H1 (cell line): ENCODE measurements at regions not wholly inside any gene's neighbourhood (a gene's known extent, or its start where the extent isn't known, plus 50 kb on each side); places are given as distances from the start of the nearest gene placed in this dataset.

Experiments used
- CTCF ChIA-PET: fragments of 300-600 bp; sonication (Branson Sonifier 250); formaldehyde crosslinking; loops from one replicate; lab custom pipeline; 2021; ENCODE audit not compliant: partially characterized antibody; lab: Charles Lee
- POLR2A ChIA-PET: fragments of 300-600 bp; sonication (Branson Sonifier 250); formaldehyde crosslinking; loops from one replicate; lab custom pipeline; 2021; ENCODE audit warnings: inconsistent platforms; ENCODE audit not compliant: partially characterized antibody; lab: Charles Lee
- DNase-seq, 2 experiments: peaks; one replicate each; pipeline versions ENCODE4 v3.0.0 to v3.0.0-alpha.2; 2010 to 2022; ENCODE audit warnings: low spot score in 2 of 2, low read depth in 1 of 2, mixed read lengths in 1 of 2
- FAIRE-seq: peaks from 2 replicates; lab custom pipeline; 2011; peaks lifted over from hg19 to GRCh38; lab: Jason Lieb, UNC
- H2AFZ ChIP-seq: 2 replicates; pipeline ENCODE4 v1.8.1; 2012; ENCODE audit warnings: low read length, inconsistent platforms
- H2AK5ac ChIP-seq: 2 replicates; pipeline ENCODE4 v1.6.1; 2013; ENCODE audit warnings: low read depth, low read length
- H2BK120ac ChIP-seq: replicated peaks from 2 replicates; pipeline ENCODE3; 2013; ENCODE audit warnings: low read depth, low read length, inconsistent platforms
- H2BK12ac ChIP-seq: 2 replicates; pipeline ENCODE4 v1.6.1; 2013; ENCODE audit warnings: low read depth, low read length
- H2BK15ac ChIP-seq: 2 replicates; pipeline ENCODE4 v1.6.1; 2013; ENCODE audit warnings: low read length
- H2BK20ac ChIP-seq: 2 replicates; pipeline ENCODE4 v1.6.1; 2013; ENCODE audit warnings: low read length
- H2BK5ac ChIP-seq: 2 replicates; pipeline ENCODE4 v1.6.1; 2013; ENCODE audit warnings: low read depth, low read length
- H3K14ac ChIP-seq: 2 replicates; pipeline ENCODE4 v1.6.1; 2013; ENCODE audit warnings: inconsistent platforms; ENCODE audit not compliant: insufficient read length
- H3K18ac ChIP-seq: 2 replicates; pipeline ENCODE4 v1.6.1; 2013; ENCODE audit warnings: low read length; ENCODE audit errors: extremely low read depth
- H3K23ac ChIP-seq: 2 replicates; pipeline ENCODE4 v1.6.1; 2013; ENCODE audit warnings: inconsistent platforms; ENCODE audit not compliant: insufficient read length
- H3K23me2 ChIP-seq: 2 replicates; pipeline ENCODE4 v1.6.1; 2013; ENCODE audit warnings: low read depth, low read length
- H3K27ac ChIP-seq: 2 replicates; pipeline ENCODE4 v1.6.1; 2011; ENCODE audit warnings: low read depth, low read length, inconsistent platforms
- H3K27me3 ChIP-seq, 4 experiments: replicated peaks in 1 of 4; 1 replicate in 1 of 4; 2 replicates in 3 of 4; pipeline versions ENCODE4 v1.6.1 to v1.8.1; 2011 to 2013; ENCODE audit warnings: low read length in 3 of 4, mild to moderate bottlenecking in 3 of 4, inconsistent platforms in 2 of 4, mixed read lengths in 2 of 4, moderate library complexity in 1 of 4; ENCODE audit not compliant: control insufficient read depth in 3 of 4, insufficient read depth in 3 of 4; ENCODE audit errors: extremely low read depth in 1 of 4
- H3K36me3 ChIP-seq, 4 experiments: 2 replicates each; pipeline versions ENCODE4 v1.6.1 to v1.8.1; 2011 to 2013; ENCODE audit warnings: mild to moderate bottlenecking in 4 of 4, low read length in 3 of 4, moderate library complexity in 2 of 4, control low read depth in 1 of 4, inconsistent platforms in 1 of 4; ENCODE audit not compliant: insufficient read depth in 4 of 4, control insufficient read depth in 2 of 4
- H3K4ac ChIP-seq: replicated peaks from 2 replicates; pipeline ENCODE3; 2013; ENCODE audit warnings: low read length, low read depth, mixed read lengths, inconsistent platforms; ENCODE audit not compliant: insufficient read length
- H3K4me1 ChIP-seq, 4 experiments: replicated peaks in 1 of 4; 1 replicate in 1 of 4; 2 replicates in 3 of 4; pipeline versions ENCODE4 v1.6.1 to v1.8.1; 2011 to 2013; ENCODE audit warnings: low read length in 3 of 4, inconsistent platforms in 2 of 4, mixed read lengths in 1 of 4; ENCODE audit not compliant: insufficient read depth in 4 of 4, control insufficient read depth in 3 of 4
- H3K4me2 ChIP-seq, 2 experiments: 2 replicates each; pipeline versions ENCODE4 v1.6.1 to v1.8.1; 2011 to 2013; ENCODE audit warnings: low read depth in 2 of 2, low read length in 2 of 2, control low read depth in 1 of 2, inconsistent platforms in 1 of 2, mild to moderate bottlenecking in 1 of 2; ENCODE audit not compliant: insufficient read depth in 1 of 2
- H3K4me3 ChIP-seq, 4 experiments: fragments of 200-600, 300-600 bp in 1 of 4; sonication (generic), shearing (Covaris generic), sonication (Bioruptor Twin) in 1 of 4; 2 replicates each; pipeline versions ENCODE4 v1.5.1 to v1.8.1; 2011 to 2016; ENCODE audit warnings: low read length in 4 of 4, low read depth in 3 of 4, control low read depth in 2 of 4, inconsistent platforms in 2 of 4, mild to moderate bottlenecking in 2 of 4, mixed read lengths in 1 of 4, moderate library complexity in 1 of 4; ENCODE audit not compliant: insufficient read depth in 2 of 4; ENCODE audit errors: extremely low read depth in 1 of 4
- H3K56ac ChIP-seq: replicated peaks from 2 replicates; pipeline ENCODE3; 2013; ENCODE audit warnings: low read depth, mild to moderate bottlenecking, mixed read lengths, low read length, inconsistent platforms; ENCODE audit not compliant: insufficient read length
- H3K79me1 ChIP-seq: 2 replicates; pipeline ENCODE4 v1.6.1; 2013; ENCODE audit warnings: low read depth, low read length, control low read depth
- H3K79me2 ChIP-seq, 2 experiments: 2 replicates each; pipeline versions ENCODE4 v1.6.1 to v1.8.1; 2012 to 2013; ENCODE audit warnings: low read length in 2 of 2, mild to moderate bottlenecking in 2 of 2, inconsistent platforms in 1 of 2; ENCODE audit not compliant: insufficient read depth in 2 of 2, control insufficient read depth in 1 of 2
- H3K9ac ChIP-seq, 4 experiments: replicated peaks in 1 of 4; 1 replicate in 1 of 4; 2 replicates in 3 of 4; pipeline versions ENCODE4 v1.6.1 to v1.8.1; 2011 to 2013; ENCODE audit warnings: low read depth in 3 of 4, low read length in 3 of 4, control low read depth in 2 of 4, mild to moderate bottlenecking in 2 of 4, moderate library complexity in 2 of 4, inconsistent platforms in 1 of 4; ENCODE audit errors: extremely low read depth in 1 of 4
- H3K9me3 ChIP-seq, 2 experiments: 2 replicates each; pipeline versions ENCODE4 v1.6.1 to v1.8.1; 2012 to 2013; ENCODE audit warnings: mild to moderate bottlenecking in 2 of 2, moderate library complexity in 2 of 2, control low read depth in 1 of 2, inconsistent platforms in 1 of 2, low read depth in 1 of 2, low read length in 1 of 2, mixed read lengths in 1 of 2; ENCODE audit not compliant: insufficient read depth in 2 of 2
- H4K20me1 ChIP-seq, 2 experiments: replicated peaks in 1 of 2; 2 replicates each; pipeline versions ENCODE3 to v1.8.1; 2011 to 2013; ENCODE audit warnings: inconsistent platforms in 2 of 2, low read length in 2 of 2, mild to moderate bottlenecking in 1 of 2; ENCODE audit not compliant: insufficient read depth in 2 of 2, control insufficient read depth in 1 of 2
- H4K5ac ChIP-seq: 2 replicates; pipeline ENCODE4 v1.6.1; 2013; ENCODE audit warnings: low read length, low read depth, mixed read lengths, inconsistent platforms; ENCODE audit not compliant: insufficient read length
- H4K8ac ChIP-seq: 2 replicates; pipeline ENCODE4 v1.8.0; 2013; ENCODE audit warnings: mild to moderate bottlenecking, moderate library complexity, low read length, inconsistent platforms; ENCODE audit not compliant: insufficient read depth; ENCODE audit errors: extremely low read depth
- H4K91ac ChIP-seq: replicated peaks from 2 replicates; pipeline ENCODE3; 2013; ENCODE audit warnings: low read length, mixed read lengths, inconsistent platforms; ENCODE audit not compliant: insufficient read length
- BACH1 ChIP-seq: IDR thresholded peaks from 2 replicates; pipeline ENCODE4 v1.6.1; 2012; ENCODE audit warnings: low read length, improper control_type of control experiment
- BCL11A ChIP-seq, 2 experiments: IDR thresholded peaks; one replicate each; pipeline ENCODE4 v1.6.1; 2011; ENCODE audit warnings: low read depth in 2 of 2, low read length in 2 of 2, mild to moderate bottlenecking in 2 of 2
- FOSL1 ChIP-seq: IDR thresholded peaks from 2 replicates; pipeline ENCODE4 v1.6.1; 2011; ENCODE audit warnings: mild to moderate bottlenecking, low read depth, low read length, moderate library complexity; ENCODE audit not compliant: insufficient read depth
- GTF2F1 ChIP-seq: IDR thresholded peaks from 2 replicates; pipeline ENCODE4 v1.6.1; 2012; ENCODE audit warnings: low read depth, low read length, improper control_type of control experiment, borderline replicate concordance
- JUND ChIP-seq: IDR thresholded peaks from 2 replicates; pipeline ENCODE4 v1.6.1; 2011; ENCODE audit warnings: mild to moderate bottlenecking, improper control_type of control experiment, low read length
- KDM4A ChIP-seq: IDR thresholded peaks from one replicate; pipeline ENCODE4 v1.7.1; 2012; ENCODE audit warnings: low read depth, mild to moderate bottlenecking, moderate library complexity, low read length, inconsistent platforms; ENCODE audit not compliant: severe bottlenecking
- KDM5A ChIP-seq: fragments of 200-600 bp; IDR thresholded peaks from 2 replicates; pipeline ENCODE4 v1.7.1; 2012; ENCODE audit warnings: mild to moderate bottlenecking, low read length, inconsistent platforms, mixed read lengths
- NANOG ChIP-seq: IDR thresholded peaks from 2 replicates; pipeline ENCODE4 v1.6.1; 2011; ENCODE audit warnings: low read length, low read depth, mild to moderate bottlenecking, inconsistent platforms; ENCODE audit not compliant: insufficient read depth, poor library complexity, severe bottlenecking
- POLR2A ChIP-seq, 2 experiments: IDR thresholded peaks; 1 replicate in 1 of 2; 2 replicates in 1 of 2; pipeline ENCODE4 v1.6.1; 2011; ENCODE audit warnings: low read depth in 2 of 2, low read length in 2 of 2, mild to moderate bottlenecking in 2 of 2; ENCODE audit errors: control extremely low read depth in 1 of 2
- POLR2AphosphoS5 ChIP-seq: IDR thresholded peaks from 2 replicates; pipeline ENCODE4 v1.6.1; 2011; ENCODE audit warnings: low read depth, low read length
- SP1 ChIP-seq: IDR thresholded peaks from 2 replicates; pipeline ENCODE4 v1.6.1; 2011; ENCODE audit warnings: low read depth, low read length
- SUZ12 ChIP-seq: fragments of 200-600 bp; sonication (generic); IDR thresholded peaks from 2 replicates; pipeline ENCODE4 v1.6.1; 2012; ENCODE audit warnings: mild to moderate bottlenecking, inconsistent platforms, low read length, moderate library complexity, mixed read lengths
- TCF12 ChIP-seq: IDR thresholded peaks from 2 replicates; pipeline ENCODE4 v1.6.1; 2011; ENCODE audit warnings: low read depth, mild to moderate bottlenecking, low read length
- YY1 ChIP-seq: IDR thresholded peaks from 2 replicates; pipeline ENCODE4 v1.6.1; 2011; ENCODE audit warnings: low read depth, mild to moderate bottlenecking, low read length
- WGBS, 2 experiments: shearing (Covaris generic) in 1 of 2; methylation state at CpG; one replicate each; pipeline versions ENCODE4 v1.1.6 to v1.1.7; 2013 to 2015; ENCODE audit warnings: low lambda C conversion rate in 2 of 2, mixed read lengths in 2 of 2, inconsistent platforms in 1 of 2, low coverage in 1 of 2, missing lambda C conversion rate in 1 of 2; ENCODE audit not compliant: insufficient replicate concordance in 2 of 2, insufficient coverage in 1 of 2, insufficient read length in 1 of 2; ENCODE audit errors: extremely low coverage in 1 of 2, missing lambda C conversion rate in 1 of 2; 5-methylcytosine and 5-hydroxymethylcytosine counted together
- TF ChIP-seq, protein P1 (sequence below): IDR thresholded peaks from 2 replicates; pipeline ENCODE4 v1.6.1; 2012; ENCODE audit warnings: low read length, inconsistent platforms

DNA sequence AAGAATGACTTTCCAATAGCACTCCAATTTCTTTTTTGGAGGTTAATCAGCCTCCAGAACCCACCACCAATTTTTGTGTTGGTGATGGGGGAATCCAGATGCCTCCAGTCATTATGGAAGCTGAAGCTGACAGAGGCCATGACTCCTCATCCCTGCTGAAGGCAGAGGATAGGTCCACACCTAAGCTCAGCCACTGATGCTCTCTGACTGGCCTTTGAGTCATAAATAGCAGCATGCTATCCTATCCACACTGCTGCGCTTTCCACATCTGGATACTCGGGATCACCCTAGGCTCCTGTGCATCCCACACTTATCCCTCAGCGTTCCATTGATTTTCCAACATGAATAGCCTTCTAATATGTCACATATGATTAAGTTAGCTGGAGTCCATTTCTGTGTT, 124.2 kb downstream of the TES start:
- Histone ChIP-seq H3K36me3 (no peaks in the 10 kb centered on the region), H2BK12ac (no peak overlapping the region), H3K4me3 (no peak overlapping the region), H2BK20ac (no peak overlapping the region), H3K4me1 (peaks cover 0 to 2% (median 1%) of the 10 kb centered on the region in 4 experiments; a peak in 2 of 7 replicates), H3K4ac (no peak overlapping the region), H3K79me1 (no peaks in the 10 kb centered on the region), H2AFZ (no peak overlapping the region), H2BK5ac (no peak overlapping the region), H3K9me3 (no peaks in the 10 kb centered on the region), H3K14ac (no peak overlapping the region), H2BK120ac (no peak overlapping the region), H2AK5ac (no peak overlapping the region), H3K27ac (no peak overlapping the region), H3K23ac (no peak overlapping the region), H3K23me2 (no peaks in the 10 kb centered on the region), H3K18ac (no peak overlapping the region), H3K79me2 (no peaks in the 10 kb centered on the region), H3K9ac (no peak overlapping the region), H4K5ac (no peak overlapping the region), H4K91ac (no peak overlapping the region), H2BK15ac (no peak overlapping the region), H4K20me1 (no peaks in the 10 kb centered on the region), H3K4me2 (no peak overlapping the region), H3K56ac (no peak overlapping the region), H4K8ac (no peak overlapping the region), H3K27me3 (no peaks in the 10 kb centered on the region)
- DNase-seq (no peak), FAIRE-seq (no peak)
- 91% methylated on average over 3 of the region's 3 CpGs; no CpG with 5 or more reads in 1 of the 2 experiments for WGBS, 2 experiments
- CTCF ChIA-PET: interaction anchor here (0.6 to 1.1 kb wide), 5 partner anchors 12 to 192 kb away, joined by 3 to 5 read pairs (median 3); no protein-coding TSS in a partner anchor
- POLR2A ChIA-PET: no interaction called here
- TF ChIP-seq POLR2AphosphoS5 (no peak), KDM4A (no peak), SP1 (no peak), KDM5A (no peak), BCL11A (IDR thresholded peaks at IDR 0.05; ENCODE audit: low read depth in 2 of 2, low read length in 2 of 2) (no peak), NANOG (no peak), JUND (no peak), FOSL1 (no peak), TCF12 (no peak), POLR2A (IDR thresholded peaks at IDR 0.05; ENCODE audit: control extremely low read depth in 1 of 2, low read depth in 2 of 2, low read length in 2 of 2) (no peak), BACH1 (no peak), SUZ12 (no peak), YY1 (no peak), GTF2F1 (no peak)
- TF ChIP-seq, protein P1, sequence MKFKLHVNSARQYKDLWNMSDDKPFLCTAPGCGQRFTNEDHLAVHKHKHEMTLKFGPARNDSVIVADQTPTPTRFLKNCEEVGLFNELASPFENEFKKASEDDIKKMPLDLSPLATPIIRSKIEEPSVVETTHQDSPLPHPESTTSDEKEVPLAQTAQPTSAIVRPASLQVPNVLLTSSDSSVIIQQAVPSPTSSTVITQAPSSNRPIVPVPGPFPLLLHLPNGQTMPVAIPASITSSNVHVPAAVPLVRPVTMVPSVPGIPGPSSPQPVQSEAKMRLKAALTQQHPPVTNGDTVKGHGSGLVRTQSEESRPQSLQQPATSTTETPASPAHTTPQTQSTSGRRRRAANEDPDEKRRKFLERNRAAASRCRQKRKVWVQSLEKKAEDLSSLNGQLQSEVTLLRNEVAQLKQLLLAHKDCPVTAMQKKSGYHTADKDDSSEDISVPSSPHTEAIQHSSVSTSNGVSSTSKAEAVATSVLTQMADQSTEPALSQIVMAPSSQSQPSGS: no peak
